ENCODE measurements at regions not wholly inside any gene's neighbourhood (a gene's known extent, or its start where the extent isn't known, plus 50 kb on each side); places are given as distances from the start of the nearest gene placed in this dataset.

- Histone ChIP-seq H3K4me3 (ENCODE audit: insufficient read depth, low read length) (no peak overlapping the region), H3K9me3 (ENCODE audit: low read depth, low read length) (no peaks in the 10 kb centered on the region), H3K4me1 (ENCODE audit: insufficient read depth, low read length) (peaks cover 9% of the 10 kb centered on the region), H4K20me1 (ENCODE audit: insufficient read depth, low read length) (no peaks in the 10 kb centered on the region), H3K79me2 (ENCODE audit: insufficient read depth, low read length) (no peaks in the 10 kb centered on the region), H3K36me3 (ENCODE audit: insufficient read depth, low read length) (no peaks in the 10 kb centered on the region), H3K4me2 (ENCODE audit: insufficient read depth, low read length) (no peak overlapping the region), H2AFZ (ENCODE audit: low read length) (no peak overlapping the region), H3K27ac (ENCODE audit: low read depth, low read length) (no peak overlapping the region), H3K27me3 (ENCODE audit: insufficient read depth, low read length) (no peaks in the 10 kb centered on the region)
- no peak for TF ChIP-seq CTCF (IDR thresholded peaks at IDR 0.05; ENCODE audit: extremely low read depth, low read depth, low read length)
- DNase-seq (ENCODE audit: insufficient read length, low spot score, missing footprints), result no peak
Observed at GRCh38 chr2:150188177-150188576, 299.3 kb downstream of the RND3 start.

GRCh38 chr2:150182566-150183235 is 304.8 kb downstream of the RND3 start:
- Histone ChIP-seq H3K27ac (ENCODE audit: low read depth, low read length) (no peak overlapping the region), H4K20me1 (ENCODE audit: insufficient read depth, low read length) (no peaks in the 10 kb centered on the region), H3K36me3 (ENCODE audit: insufficient read depth, low read length) (no peaks in the 10 kb centered on the region), H3K27me3 (ENCODE audit: insufficient read depth, low read length) (no peaks in the 10 kb centered on the region), H3K4me1 (ENCODE audit: insufficient read depth, low read length) (no peaks in the 10 kb centered on the region), H3K79me2 (ENCODE audit: insufficient read depth, low read length) (no peaks in the 10 kb centered on the region), H3K4me3 (ENCODE audit: insufficient read depth, low read length) (no peak overlapping the region), H3K9me3 (ENCODE audit: low read depth, low read length) (no peaks in the 10 kb centered on the region), H2AFZ (ENCODE audit: low read length) (no peak overlapping the region), H3K4me2 (ENCODE audit: insufficient read depth, low read length) (no peak overlapping the region)
- no peak for TF ChIP-seq CTCF (IDR thresholded peaks at IDR 0.05; ENCODE audit: extremely low read depth, low read depth, low read length)
- no peak for DNase-seq (ENCODE audit: insufficient read length, low spot score, missing footprints)

- Histone ChIP-seq H3K36me3 (ENCODE audit: insufficient read depth, low read length) (no peaks in the 10 kb centered on the region), H3K9me3 (ENCODE audit: low read depth, low read length) (no peaks in the 10 kb centered on the region), H4K20me1 (ENCODE audit: insufficient read depth, low read length) (no peaks in the 10 kb centered on the region), H3K4me3 (ENCODE audit: insufficient read depth, low read length) (no peak overlapping the region), H3K4me2 (ENCODE audit: insufficient read depth, low read length) (no peak overlapping the region), H3K4me1 (ENCODE audit: insufficient read depth, low read length) (peaks cover 4% of the 10 kb centered on the region), H2AFZ (ENCODE audit: low read length) (no peak overlapping the region), H3K27me3 (ENCODE audit: insufficient read depth, low read length) (no peaks in the 10 kb centered on the region), H3K27ac (ENCODE audit: low read depth, low read length) (no peak overlapping the region), H3K79me2 (ENCODE audit: insufficient read depth, low read length) (no peaks in the 10 kb centered on the region)
- no peak for TF ChIP-seq CTCF (IDR thresholded peaks at IDR 0.05; ENCODE audit: extremely low read depth, low read depth, low read length)
- no peak for DNase-seq (ENCODE audit: insufficient read length, low spot score, missing footprints)
Observed at GRCh38 chr2:150178591-150178990, 308.9 kb downstream of the RND3 start.

GRCh38 chr2:150174971-150175421 is 312.5 kb downstream of the RND3 start:
- no peak for DNase-seq (ENCODE audit: insufficient read length, low spot score, missing footprints)
- H3K4me2 ChIP-seq (ENCODE audit: insufficient read depth, low read length), result no peak overlapping the region
- H4K20me1 ChIP-seq (ENCODE audit: insufficient read depth, low read length), result no peaks in the 10 kb centered on the region
- H2AFZ ChIP-seq (ENCODE audit: low read length), result no peak overlapping the region
- no peaks in the 10 kb centered on the region for H3K9me3 ChIP-seq (ENCODE audit: low read depth, low read length)
- H3K27me3 ChIP-seq (ENCODE audit: insufficient read depth, low read length), result no peaks in the 10 kb centered on the region
- H3K4me1 ChIP-seq (ENCODE audit: insufficient read depth, low read length), result peaks cover 4% of the 10 kb centered on the region
- H3K27ac ChIP-seq (ENCODE audit: low read depth, low read length), result no peak overlapping the region
- H3K4me3 ChIP-seq (ENCODE audit: insufficient read depth, low read length), result no peak overlapping the region
- no peak for TF ChIP-seq CTCF (IDR thresholded peaks at IDR 0.05; ENCODE audit: extremely low read depth, low read depth, low read length)
- no peaks in the 10 kb centered on the region for H3K36me3 ChIP-seq (ENCODE audit: insufficient read depth, low read length)
- H3K79me2 ChIP-seq (ENCODE audit: insufficient read depth, low read length), result no peaks in the 10 kb centered on the region

Data from osteoblast (primary cell).